ENCODE measurements at regions not wholly inside any gene's neighbourhood (a gene's known extent, or its start where the extent isn't known, plus 50 kb on each side); places are given as distances from the start of the nearest gene placed in this dataset.

- TF ChIP-seq CTCF (optimal IDR thresholded peaks at IDR 0.05 in 1 of 3, IDR thresholded peaks at IDR 0.05 in 1 of 3, conservative IDR thresholded peaks at IDR 0.05 in 1 of 3; ENCODE audit: extremely low read depth in 1 of 3, insufficient read depth in 2 of 3, low read length in 3 of 3), result no peak
- TF ChIP-seq EZH2 (IDR thresholded peaks at IDR 0.05; ENCODE audit: low read length), result no peak
These were observed 142.0 kb upstream of the FSHR start for GRCh38 chr2:49296107-49296867.
